PFSK-1 (cell line): ENCODE measurements at regions not wholly inside any gene's neighbourhood (a gene's known extent, or its start where the extent isn't known, plus 50 kb on each side); places are given as distances from the start of the nearest gene placed in this dataset.

Experiments used
- FOXP2 ChIP-seq: optimal IDR thresholded peaks from 2 replicates; pipeline ENCODE3; 2011; ENCODE audit warnings: borderline replicate concordance, control low read depth, inconsistent platforms; ENCODE audit not compliant: insufficient read depth; ENCODE audit errors: extremely low read length, extremely low read depth
- SIN3A ChIP-seq: IDR thresholded peaks from 2 replicates; pipeline ENCODE4 v1.6.1; 2012; ENCODE audit warnings: mild to moderate bottlenecking, low read length, moderate library complexity, borderline replicate concordance; ENCODE audit not compliant: insufficient read depth
- TAF1 ChIP-seq: IDR thresholded peaks from 2 replicates; pipeline ENCODE4 v1.6.1; 2012; ENCODE audit warnings: low read length, control low read depth, borderline replicate concordance; ENCODE audit not compliant: insufficient read depth

GRCh38 chr4:164081801-164082200 lies 587.3 kb downstream of the TMA16 start:
- TF ChIP-seq SIN3A (no peak), TAF1 (no peak), FOXP2 (no peak)
